ENCODE measurements at regions not wholly inside any gene's neighbourhood (a gene's known extent, or its start where the extent isn't known, plus 50 kb on each side); places are given as distances from the start of the nearest gene placed in this dataset.

GRCh38 chr7:73945022-73945421 lies 83.0 kb upstream of the ELN start:
- ATAC-seq (ENCODE audit: low read depth) (no peak), DNase-seq (no peak)
- no peak overlapping the region for H3K56ac ChIP-seq (ENCODE audit: extremely low read depth, insufficient read depth, low read length)
- no peaks in the 10 kb centered on the region for H3K36me3 ChIP-seq (ENCODE audit: control insufficient read depth, insufficient read depth, low read length)
- H3K4me2 ChIP-seq (ENCODE audit: low read depth, low read length), result no peak overlapping the region
- H3K9ac ChIP-seq (ENCODE audit: low read depth, low read length), result no peak overlapping the region
- H3K27ac ChIP-seq (ENCODE audit: insufficient read depth, low read length), result no peak overlapping the region
- H4K91ac ChIP-seq (ENCODE audit: insufficient read depth, low read depth, low read length), result no peak overlapping the region
- no peak overlapping the region for H3K23ac ChIP-seq (ENCODE audit: low read depth, low read length)
- no peaks in the 10 kb centered on the region for H3K79me1 ChIP-seq (ENCODE audit: low read depth in 1 of 2, low read length in 2 of 2)
- no peak overlapping the region for H3K18ac ChIP-seq (ENCODE audit: low read depth, low read length)
- no CpG with 5 or more reads among the region's 2 CpGs for WGBS, 2 experiments (ENCODE audit: extremely low coverage in 2 of 2, insufficient read length in 1 of 2)
- no peak overlapping the region for H3K4me3 ChIP-seq (ENCODE audit: insufficient read depth, low read depth, low read length)
- intact Hi-C loops (cut with micrococcal nuclease) (no loop called here), dilution Hi-C loops (cut with HindIII; ENCODE audit: low sequenced_read_pairs, unreplicated experiment) (no loop called here), in situ Hi-C loops (cut with MboI; ENCODE audit: low sequenced_read_pairs) (no loop called here)
- no TSS peak for BruUV-seq (replicated peaks)
- no peak overlapping the region for H2AK9ac ChIP-seq (replicated peaks; ENCODE audit: low read depth, low read length, poor library complexity)
- H2BK120ac ChIP-seq (ENCODE audit: low read depth, low read length), result no peak overlapping the region
- no peak overlapping the region for H2BK15ac ChIP-seq (ENCODE audit: low read depth, low read length)
- no peaks in the 10 kb centered on the region for H4K20me1 ChIP-seq (ENCODE audit: insufficient read depth, low read length)
- no peak overlapping the region for H4K8ac ChIP-seq (ENCODE audit: low read depth in 2 of 2, low read length in 2 of 2)
- H3K4me1 ChIP-seq (ENCODE audit: control insufficient read depth, insufficient read depth, low read length), result 0 out of 2 replicates have a peak, but pooled peaks cover 1% of the 10 kb centered on the region
- POLR2A ChIA-PET (ENCODE audit: unreplicated experiment), result no interaction called here
- no peaks in the 10 kb centered on the region for H3K27me3 ChIP-seq (ENCODE audit: control insufficient read depth, insufficient read depth, low read length)
- H3K9me1 ChIP-seq (ENCODE audit: insufficient read depth, low read length), result no peaks in the 10 kb centered on the region
- H3K4ac ChIP-seq (ENCODE audit: low read depth, low read length), result no peak overlapping the region
- H4K5ac ChIP-seq (ENCODE audit: low read depth, low read length), result no peak overlapping the region
- H3K14ac ChIP-seq (replicated peaks; ENCODE audit: low read depth, low read length), result no peak overlapping the region
- CTCF ChIA-PET, result no interaction called here
- H3K9me3 ChIP-seq (ENCODE audit: control insufficient read depth, insufficient read depth, low read length), result peaks cover 13% of the 10 kb centered on the region
- H2BK5ac ChIP-seq (ENCODE audit: low read depth, low read length, poor library complexity, severe bottlenecking), result no peak overlapping the region
- H2BK20ac ChIP-seq (ENCODE audit: low read depth, low read length), result no peak overlapping the region
- no peak overlapping the region for H2AK5ac ChIP-seq (ENCODE audit: low read depth, low read length)
- no peak overlapping the region for H2AFZ ChIP-seq (replicated peaks; ENCODE audit: low read length, poor library complexity)
- TF ChIP-seq CTCF (conservative IDR thresholded peaks at IDR 0.05; ENCODE audit: low read depth, low read length) (no peak), RFX5 (IDR thresholded peaks at IDR 0.05; ENCODE audit: low read depth, low read length) (no peak), NFE2L2 (IDR thresholded peaks at IDR 0.05; ENCODE audit: low read depth, low read length) (no peak), MAZ (IDR thresholded peaks at IDR 0.05; ENCODE audit: borderline replicate concordance, low read depth, low read length) (no peak), ELK1 (IDR thresholded peaks at IDR 0.05; ENCODE audit: borderline replicate concordance, low read depth, low read length) (no peak), USF2 (IDR thresholded peaks at IDR 0.05; ENCODE audit: low read depth, low read length) (no peak), RAD21 (IDR thresholded peaks at IDR 0.05; ENCODE audit: low read length) (no peak), RCOR1 (IDR thresholded peaks at IDR 0.05; ENCODE audit: insufficient replicate concordance, low read length) (no peak), FOS (IDR thresholded peaks at IDR 0.05; ENCODE audit: low read depth, low read length) (no peak), BHLHE40 (IDR thresholded peaks at IDR 0.05; ENCODE audit: low read depth, low read length) (no peak), POLR2A (IDR thresholded peaks at IDR 0.05; ENCODE audit: low read depth, low read length) (no peak), MXI1 (IDR thresholded peaks at IDR 0.05; ENCODE audit: borderline replicate concordance, low read depth, low read length) (no peak), CEBPB (IDR thresholded peaks at IDR 0.05; ENCODE audit: low read depth, low read length) (no peak), SMC3 (IDR thresholded peaks at IDR 0.05; ENCODE audit: low read depth, low read length) (no peak), CHD1 (IDR thresholded peaks at IDR 0.05; ENCODE audit: low read depth, low read length) (no peak), MAFK (IDR thresholded peaks at IDR 0.05; ENCODE audit: low read depth, low read length) (no peak)

All from IMR-90 (cell line).